ENCODE measurements at regions not wholly inside any gene's neighbourhood (a gene's known extent, or its start where the extent isn't known, plus 50 kb on each side); places are given as distances from the start of the nearest gene placed in this dataset.

DNA sequence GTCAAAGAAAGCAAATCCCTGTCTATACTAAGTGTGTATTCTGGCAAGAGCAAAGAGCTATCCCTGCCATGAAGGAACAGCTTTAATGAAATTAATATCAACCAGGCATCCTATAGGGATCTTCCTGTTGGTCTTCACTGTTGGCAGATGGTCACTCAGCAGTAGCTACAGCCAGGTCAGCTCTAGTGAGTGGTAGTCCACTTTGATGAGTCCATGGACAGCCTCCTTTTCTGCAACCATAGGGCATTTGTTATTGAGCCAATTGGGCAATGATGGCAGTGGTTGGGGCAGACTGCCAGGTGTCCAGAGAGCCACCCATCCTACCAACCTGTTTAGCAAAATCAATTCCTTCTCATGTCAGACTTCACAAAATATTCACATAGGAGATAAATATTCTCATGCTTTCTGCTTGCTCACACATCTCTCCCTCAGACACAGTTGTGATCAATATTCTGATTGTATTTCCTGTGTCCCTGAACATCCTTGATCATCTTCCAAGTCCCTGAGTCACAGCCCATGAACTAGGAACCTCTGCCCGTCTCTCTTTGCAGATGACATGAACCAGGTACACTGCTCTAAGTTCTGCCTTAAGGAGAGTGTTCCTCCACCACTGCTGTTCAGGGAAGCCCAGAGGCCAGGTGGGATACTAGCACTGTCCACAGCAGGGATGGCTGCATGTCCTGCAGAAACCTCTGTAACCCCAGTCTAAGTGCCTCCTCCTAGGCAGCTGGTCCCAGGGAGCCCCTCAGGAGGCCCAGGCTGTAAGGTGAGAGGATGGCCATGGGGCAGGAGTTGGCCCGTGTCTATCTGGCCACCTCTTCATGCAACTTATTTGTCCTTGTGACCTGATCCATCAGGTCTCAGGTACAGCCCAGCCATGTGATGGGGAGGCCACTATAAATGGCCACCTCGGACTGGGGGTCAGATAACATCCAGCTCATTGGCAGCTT lies 74.2 kb upstream of the IGLL5 start:
- TF ChIP-seq, protein P1, sequence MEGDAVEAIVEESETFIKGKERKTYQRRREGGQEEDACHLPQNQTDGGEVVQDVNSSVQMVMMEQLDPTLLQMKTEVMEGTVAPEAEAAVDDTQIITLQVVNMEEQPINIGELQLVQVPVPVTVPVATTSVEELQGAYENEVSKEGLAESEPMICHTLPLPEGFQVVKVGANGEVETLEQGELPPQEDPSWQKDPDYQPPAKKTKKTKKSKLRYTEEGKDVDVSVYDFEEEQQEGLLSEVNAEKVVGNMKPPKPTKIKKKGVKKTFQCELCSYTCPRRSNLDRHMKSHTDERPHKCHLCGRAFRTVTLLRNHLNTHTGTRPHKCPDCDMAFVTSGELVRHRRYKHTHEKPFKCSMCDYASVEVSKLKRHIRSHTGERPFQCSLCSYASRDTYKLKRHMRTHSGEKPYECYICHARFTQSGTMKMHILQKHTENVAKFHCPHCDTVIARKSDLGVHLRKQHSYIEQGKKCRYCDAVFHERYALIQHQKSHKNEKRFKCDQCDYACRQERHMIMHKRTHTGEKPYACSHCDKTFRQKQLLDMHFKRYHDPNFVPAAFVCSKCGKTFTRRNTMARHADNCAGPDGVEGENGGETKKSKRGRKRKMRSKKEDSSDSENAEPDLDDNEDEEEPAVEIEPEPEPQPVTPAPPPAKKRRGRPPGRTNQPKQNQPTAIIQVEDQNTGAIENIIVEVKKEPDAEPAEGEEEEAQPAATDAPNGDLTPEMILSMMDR (IDR thresholded peaks at IDR 0.05): no peak
- no peak for TF ChIP-seq POLR2A (IDR thresholded peaks at IDR 0.05)

Measured in Peyer's patch (tissue), 4 donors.